ENCODE measurements at regions not wholly inside any gene's neighbourhood (a gene's known extent, or its start where the extent isn't known, plus 50 kb on each side); places are given as distances from the start of the nearest gene placed in this dataset.
"Not testable (repeated sequence)": the region's sequence is repeated elsewhere in the genome, so short reads cannot be mapped to it uniquely, and the experiment has no call there.

GRCh38 chr18:67455890-67456501, 60.5 kb downstream of the DSEL start:
- no peak overlapping the region for H3K27ac Mint-ChIP-seq

DNA sequence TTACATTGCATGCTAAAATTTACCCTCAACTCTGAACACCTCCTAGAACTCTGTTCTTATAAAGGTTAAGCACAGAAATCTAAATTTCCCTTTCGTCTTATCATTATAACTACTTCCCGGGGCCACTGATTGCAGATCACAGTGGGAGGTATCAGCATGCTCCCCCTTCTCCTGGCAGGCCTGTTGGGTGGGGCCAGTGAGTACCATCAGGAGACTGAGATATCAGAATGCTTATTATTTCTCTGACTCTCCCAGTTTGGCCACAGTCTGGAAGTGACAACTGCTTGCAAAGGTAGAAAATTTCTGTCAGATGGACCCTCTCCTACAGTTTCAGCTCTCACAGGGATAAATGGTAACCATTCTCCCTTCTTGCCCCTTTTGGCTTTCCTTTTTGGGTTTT, 62.6 kb downstream of the DSEL start:
- H3K27ac Mint-ChIP-seq = no peak overlapping the region
- H3K27me3 Mint-ChIP-seq = no peaks in the 10 kb centered on the region
- DNase-seq = no peak
- H3K4me3 Mint-ChIP-seq = no peak overlapping the region
- H3K36me3 Mint-ChIP-seq = peaks cover 13% of the 10 kb centered on the region
- H3K4me1 Mint-ChIP-seq = peaks cover 16% of the 10 kb centered on the region
- peaks cover 16% of the 10 kb centered on the region for H3K9me3 Mint-ChIP-seq

More at GRCh38 chr18:67455890-67456501, 60.5 kb downstream of the DSEL start:
- Mint-ChIP-seq H3K27me3 (no peaks in the 10 kb centered on the region), H3K36me3 (peaks cover 2% of the 10 kb centered on the region), H3K4me3 (no peak overlapping the region), H3K4me1 (peaks cover 22% of the 10 kb centered on the region), H3K9me3 (peaks cover 5% of the 10 kb centered on the region)
- no peak for DNase-seq

GRCh38 chr18:67451960-67452359, 64.6 kb downstream of the DSEL start:
- Mint-ChIP-seq H3K27ac (no peak overlapping the region), H3K9me3 (peaks cover 20% of the 10 kb centered on the region), H3K27me3 (no peaks in the 10 kb centered on the region), H3K4me3 (no peak overlapping the region), H3K4me1 (peaks cover 16% of the 10 kb centered on the region), H3K36me3 (peaks cover 13% of the 10 kb centered on the region)
- DNase-seq = no peak

DNA sequence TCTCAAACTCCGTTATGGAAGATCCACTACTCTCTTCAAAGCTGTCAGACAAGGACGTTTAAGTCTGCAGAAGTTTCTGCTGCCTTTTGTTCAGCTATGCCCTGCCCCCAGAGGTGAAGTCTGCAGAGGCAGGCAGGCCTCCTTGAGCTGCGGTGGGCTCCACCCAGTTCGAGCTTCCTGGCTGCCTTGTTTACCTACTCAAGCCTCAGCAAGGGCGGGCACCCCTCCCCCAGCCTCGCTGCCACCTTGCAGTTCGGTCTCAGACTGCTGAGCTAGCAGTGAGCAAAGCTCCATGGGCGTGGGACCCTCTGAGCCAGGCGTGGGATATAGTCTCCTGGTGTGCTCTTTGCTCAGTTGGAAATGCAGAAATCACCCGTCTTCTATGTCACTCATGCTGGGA, 65.4 kb downstream of the DSEL start:
- peaks cover 13% of the 10 kb centered on the region for H3K36me3 Mint-ChIP-seq
- H3K9me3 Mint-ChIP-seq = peaks cover 20% of the 10 kb centered on the region
- H3K27me3 Mint-ChIP-seq, DNase-seq, H3K4me3 Mint-ChIP-seq, H3K27ac Mint-ChIP-seq: not testable (repeated sequence)
- H3K4me1 Mint-ChIP-seq = peaks cover 16% of the 10 kb centered on the region

- Mint-ChIP-seq H3K27ac (no peak overlapping the region), H3K4me1 (no peaks in the 10 kb centered on the region), H3K4me3 (no peak overlapping the region), H3K27me3 (no peaks in the 10 kb centered on the region), H3K9me3 (peaks cover 16% of the 10 kb centered on the region), H3K36me3 (peaks cover 5% of the 10 kb centered on the region)
- no peak for DNase-seq
These were observed 82.5 kb downstream of the DSEL start for GRCh38 chr18:67433971-67434370.

DNA sequence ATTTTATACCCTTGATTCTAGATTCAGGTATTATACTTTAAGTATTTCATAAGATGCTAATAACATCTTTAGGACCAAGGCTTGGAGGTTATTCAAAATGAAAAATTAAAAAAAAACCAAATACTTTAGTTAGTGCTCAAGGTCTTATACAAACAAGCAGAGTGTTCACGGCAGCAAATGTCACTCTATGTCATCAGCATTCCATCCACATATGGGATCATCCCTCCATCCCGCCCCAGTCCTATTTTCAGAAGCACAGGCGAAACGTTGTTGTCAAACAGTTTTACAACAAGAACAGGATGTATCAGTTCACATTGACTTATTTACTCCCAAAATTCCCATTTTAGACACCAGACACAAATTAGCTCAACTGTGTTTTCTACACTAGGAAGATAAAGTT, 83.7 kb downstream of the DSEL start:
- Mint-ChIP-seq H3K27me3 (no peaks in the 10 kb centered on the region), H3K4me1 (no peaks in the 10 kb centered on the region), H3K36me3 (peaks cover 5% of the 10 kb centered on the region), H3K9me3 (peaks cover 9% of the 10 kb centered on the region), H3K4me3 (no peak overlapping the region), H3K27ac (no peak overlapping the region)
- DNase-seq = no peak

DNA sequence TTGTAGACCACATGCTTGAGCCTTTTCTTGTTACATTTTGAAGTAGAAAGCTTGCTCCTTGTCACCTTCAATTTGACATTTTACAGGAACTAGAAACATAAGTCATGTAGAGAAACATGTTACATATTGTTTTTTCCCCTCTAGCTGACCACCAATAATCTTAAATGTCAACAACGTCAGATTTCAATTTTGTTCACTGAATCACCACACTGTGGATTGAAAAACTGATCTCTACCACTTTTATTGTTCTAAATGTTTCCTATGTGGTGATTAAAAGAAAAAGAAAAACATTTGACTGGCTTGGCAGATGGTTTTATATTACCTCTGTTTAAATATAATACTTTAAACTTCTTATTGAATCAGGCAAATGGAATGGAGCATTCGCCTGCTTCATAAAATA, 87.7 kb downstream of the DSEL start:
- no peaks in the 10 kb centered on the region for H3K27me3 Mint-ChIP-seq
- peaks cover 6% of the 10 kb centered on the region for H3K4me1 Mint-ChIP-seq
- peak overlapping the region; percentile 38 for H3K27ac Mint-ChIP-seq
- DNase-seq = no peak
- H3K9me3 Mint-ChIP-seq = no peaks in the 10 kb centered on the region
- no peak overlapping the region for H3K4me3 Mint-ChIP-seq
- H3K36me3 Mint-ChIP-seq = no peaks in the 10 kb centered on the region

- H3K4me3 Mint-ChIP-seq = no peak overlapping the region
- H3K36me3 Mint-ChIP-seq = no peaks in the 10 kb centered on the region
- H3K27me3 Mint-ChIP-seq = no peaks in the 10 kb centered on the region
- H3K9me3 Mint-ChIP-seq = no peaks in the 10 kb centered on the region
- DNase-seq = no peak
- H3K27ac Mint-ChIP-seq = no peak overlapping the region
- peaks cover 6% of the 10 kb centered on the region for H3K4me1 Mint-ChIP-seq
These were observed 88.4 kb downstream of the DSEL start for GRCh38 chr18:67428158-67428557.

DNA sequence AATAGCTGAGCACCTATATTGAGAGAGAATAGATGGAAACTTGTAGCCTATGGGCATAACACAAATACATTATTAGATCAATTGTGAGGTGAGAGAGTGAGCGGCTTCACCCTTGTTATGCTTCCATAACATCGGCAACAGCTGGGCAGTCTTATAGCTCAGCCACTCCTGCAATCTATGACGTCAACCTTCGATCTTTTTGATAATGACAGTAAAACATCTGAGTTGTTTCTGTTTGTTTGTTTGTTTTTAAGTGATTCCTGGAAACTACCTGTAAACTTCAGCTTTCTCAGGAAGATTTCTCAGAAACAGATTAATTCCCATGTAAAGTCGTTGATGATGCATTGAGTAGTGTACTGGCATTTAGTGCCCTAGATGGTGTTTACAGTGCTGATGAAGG, 90.0 kb downstream of the DSEL start:
- H3K4me1 Mint-ChIP-seq = peaks cover 6% of the 10 kb centered on the region
- H3K4me3 Mint-ChIP-seq = no peak overlapping the region
- H3K9me3 Mint-ChIP-seq = no peaks in the 10 kb centered on the region
- no peaks in the 10 kb centered on the region for H3K36me3 Mint-ChIP-seq
- H3K27ac Mint-ChIP-seq = no peak overlapping the region
- no peak for DNase-seq
- H3K27me3 Mint-ChIP-seq = no peaks in the 10 kb centered on the region

DNA sequence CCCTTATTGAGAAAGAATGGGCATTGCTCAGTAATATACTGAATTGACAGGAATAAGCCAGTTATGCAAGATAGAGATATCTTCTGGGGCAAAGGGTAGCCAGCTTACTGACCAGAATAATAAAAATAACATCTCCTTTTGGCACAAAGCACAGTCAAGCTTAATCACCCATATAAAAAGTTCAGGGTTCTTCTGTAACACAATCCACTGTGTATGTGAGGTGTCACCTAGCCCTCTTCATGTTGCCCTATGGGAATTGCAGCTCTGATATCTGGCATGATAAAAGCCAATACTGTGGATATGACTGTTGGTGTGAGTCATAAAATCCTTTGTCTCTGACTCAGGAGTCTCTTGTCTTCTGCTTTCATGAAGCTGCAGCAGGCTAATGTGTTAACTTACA, 90.8 kb downstream of the DSEL start:
- H3K4me1 Mint-ChIP-seq = peaks cover 6% of the 10 kb centered on the region
- no peak overlapping the region for H3K27ac Mint-ChIP-seq
- H3K4me3 Mint-ChIP-seq = no peak overlapping the region
- no peaks in the 10 kb centered on the region for H3K27me3 Mint-ChIP-seq
- no peak for DNase-seq
- H3K36me3 Mint-ChIP-seq = no peaks in the 10 kb centered on the region
- no peaks in the 10 kb centered on the region for H3K9me3 Mint-ChIP-seq

- H3K27me3 Mint-ChIP-seq = no peaks in the 10 kb centered on the region
- H3K4me3 Mint-ChIP-seq = no peak overlapping the region
- H3K9me3 Mint-ChIP-seq = peaks cover 2% of the 10 kb centered on the region
These were observed 94.9 kb downstream of the DSEL start for GRCh38 chr18:67421651-67422050.

GRCh38 chr18:67417864-67418523, 98.5 kb downstream of the DSEL start:
- H3K4me1 Mint-ChIP-seq = peaks cover 7% of the 10 kb centered on the region
- peak; percentile 7 for DNase-seq
- peak overlapping the region; percentile 73 for H3K27ac Mint-ChIP-seq
- H3K9me3 Mint-ChIP-seq = peaks cover 2% of the 10 kb centered on the region
- H3K36me3 Mint-ChIP-seq = no peaks in the 10 kb centered on the region
- no peaks in the 10 kb centered on the region for H3K27me3 Mint-ChIP-seq
- peak overlapping the region; percentile 44 for H3K4me3 Mint-ChIP-seq

More at GRCh38 chr18:67421651-67422050, 94.9 kb downstream of the DSEL start:
- no peak for DNase-seq
- peaks cover 6% of the 10 kb centered on the region for H3K4me1 Mint-ChIP-seq
- no peak overlapping the region for H3K27ac Mint-ChIP-seq
- no peaks in the 10 kb centered on the region for H3K36me3 Mint-ChIP-seq

DNA sequence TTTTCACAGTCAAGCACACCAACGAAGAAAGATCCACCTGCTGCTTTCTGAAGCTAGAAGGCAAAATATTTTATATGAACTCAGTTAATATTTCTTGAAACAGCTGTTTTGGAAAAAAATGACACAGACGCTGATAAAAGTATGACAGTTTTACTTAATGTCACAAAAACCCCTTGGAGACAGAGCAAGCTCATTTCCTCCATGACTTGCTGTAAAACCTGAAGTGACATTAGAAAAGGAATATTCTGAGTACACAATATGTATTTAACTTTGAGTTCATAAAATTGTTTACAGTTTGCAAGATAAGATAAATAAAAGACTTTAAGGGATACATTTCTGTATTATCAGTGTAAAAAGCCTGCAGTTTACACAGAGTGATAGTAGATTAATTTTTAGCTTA, 105.4 kb downstream of the DSEL start:
- H3K27me3 Mint-ChIP-seq = no peaks in the 10 kb centered on the region
- no peak for DNase-seq
- H3K9me3 Mint-ChIP-seq = no peaks in the 10 kb centered on the region
- no peak overlapping the region for H3K4me3 Mint-ChIP-seq
- H3K4me1 Mint-ChIP-seq = peaks cover 3% of the 10 kb centered on the region
- no peak overlapping the region for H3K27ac Mint-ChIP-seq
- H3K36me3 Mint-ChIP-seq = no peaks in the 10 kb centered on the region

- H3K27me3 Mint-ChIP-seq = no peaks in the 10 kb centered on the region
- no peak overlapping the region for H3K4me3 Mint-ChIP-seq
- H3K9me3 Mint-ChIP-seq = no peaks in the 10 kb centered on the region
- H3K4me1 Mint-ChIP-seq = peaks cover 3% of the 10 kb centered on the region
- no peak overlapping the region for H3K27ac Mint-ChIP-seq
- DNase-seq = no peak
- H3K36me3 Mint-ChIP-seq = no peaks in the 10 kb centered on the region
These were observed 106.1 kb downstream of the DSEL start for GRCh38 chr18:67410075-67411070.

- Mint-ChIP-seq H3K9me3 (no peaks in the 10 kb centered on the region), H3K4me3 (no peak overlapping the region), H3K27me3 (no peaks in the 10 kb centered on the region), H3K4me1 (peaks cover 4% of the 10 kb centered on the region), H3K27ac (no peak overlapping the region), H3K36me3 (no peaks in the 10 kb centered on the region)
- no peak for DNase-seq
These were observed 108.3 kb downstream of the DSEL start for GRCh38 chr18:67408240-67408639.
